ENCODE measurements at regions not wholly inside any gene's neighbourhood (a gene's known extent, or its start where the extent isn't known, plus 50 kb on each side); places are given as distances from the start of the nearest gene placed in this dataset.
"Not testable (repeated sequence)": the region's sequence is repeated elsewhere in the genome, so short reads cannot be mapped to it uniquely, and the experiment has no call there.

DNA sequence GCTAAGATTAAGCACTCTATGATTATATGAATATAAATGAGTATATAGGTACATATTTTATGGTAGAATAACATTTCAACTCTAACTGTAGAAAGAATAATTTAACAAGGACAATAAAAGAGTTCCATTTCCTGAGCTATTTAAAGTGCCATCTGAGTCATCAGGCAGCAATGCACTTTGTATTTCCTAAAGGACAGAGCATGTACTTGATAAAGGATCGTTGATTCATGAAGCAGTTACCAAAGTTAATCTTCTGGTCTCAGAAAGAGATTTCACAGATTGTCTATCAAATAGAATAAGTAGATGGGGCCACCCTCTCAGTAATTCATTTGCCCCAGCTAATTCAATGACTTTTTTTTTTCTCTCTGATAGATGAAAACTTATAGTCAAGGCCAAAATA, 747.8 kb downstream of the CDH18 start:
- Histone ChIP-seq H3K4me3 (ENCODE audit: low read depth in 1 of 2, low read length in 2 of 2) (no peak overlapping the region), H3K4me1 (ENCODE audit: insufficient read depth, low read length) (no peaks in the 10 kb centered on the region), H3K27ac (ENCODE audit: low read length) (no peak overlapping the region), H3K36me3 (ENCODE audit: insufficient read depth, low read length) (no peaks in the 10 kb centered on the region), H3K9ac (ENCODE audit: low read depth, low read length) (no peak overlapping the region), H3K79me2 (ENCODE audit: insufficient read depth, low read length) (no peaks in the 10 kb centered on the region), H3K9me3 (ENCODE audit: insufficient read depth, low read length, severe bottlenecking) (no peaks in the 10 kb centered on the region), H2AFZ (ENCODE audit: low read depth, low read length) (no peak overlapping the region), H4K20me1 (ENCODE audit: insufficient read depth, low read length) (no peaks in the 10 kb centered on the region), H3K4me2 (ENCODE audit: insufficient read depth, low read length) (no peak overlapping the region), H3K27me3 (ENCODE audit: insufficient read depth, low read length, poor library complexity) (no peaks in the 10 kb centered on the region)
- no peak for ATAC-seq (ENCODE audit: insufficient read depth, low read depth)
- DNase-seq = no peak
- TF ChIP-seq EZH2 (IDR thresholded peaks at IDR 0.05; ENCODE audit: borderline replicate concordance, low read depth, low read length, severe bottlenecking) = no peak
- TF ChIP-seq, protein P1, sequence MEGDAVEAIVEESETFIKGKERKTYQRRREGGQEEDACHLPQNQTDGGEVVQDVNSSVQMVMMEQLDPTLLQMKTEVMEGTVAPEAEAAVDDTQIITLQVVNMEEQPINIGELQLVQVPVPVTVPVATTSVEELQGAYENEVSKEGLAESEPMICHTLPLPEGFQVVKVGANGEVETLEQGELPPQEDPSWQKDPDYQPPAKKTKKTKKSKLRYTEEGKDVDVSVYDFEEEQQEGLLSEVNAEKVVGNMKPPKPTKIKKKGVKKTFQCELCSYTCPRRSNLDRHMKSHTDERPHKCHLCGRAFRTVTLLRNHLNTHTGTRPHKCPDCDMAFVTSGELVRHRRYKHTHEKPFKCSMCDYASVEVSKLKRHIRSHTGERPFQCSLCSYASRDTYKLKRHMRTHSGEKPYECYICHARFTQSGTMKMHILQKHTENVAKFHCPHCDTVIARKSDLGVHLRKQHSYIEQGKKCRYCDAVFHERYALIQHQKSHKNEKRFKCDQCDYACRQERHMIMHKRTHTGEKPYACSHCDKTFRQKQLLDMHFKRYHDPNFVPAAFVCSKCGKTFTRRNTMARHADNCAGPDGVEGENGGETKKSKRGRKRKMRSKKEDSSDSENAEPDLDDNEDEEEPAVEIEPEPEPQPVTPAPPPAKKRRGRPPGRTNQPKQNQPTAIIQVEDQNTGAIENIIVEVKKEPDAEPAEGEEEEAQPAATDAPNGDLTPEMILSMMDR (IDR thresholded peaks at IDR 0.05; ENCODE audit: borderline replicate concordance, extremely low read depth, low read length, poor library complexity, severe bottlenecking) = no peak

DNA sequence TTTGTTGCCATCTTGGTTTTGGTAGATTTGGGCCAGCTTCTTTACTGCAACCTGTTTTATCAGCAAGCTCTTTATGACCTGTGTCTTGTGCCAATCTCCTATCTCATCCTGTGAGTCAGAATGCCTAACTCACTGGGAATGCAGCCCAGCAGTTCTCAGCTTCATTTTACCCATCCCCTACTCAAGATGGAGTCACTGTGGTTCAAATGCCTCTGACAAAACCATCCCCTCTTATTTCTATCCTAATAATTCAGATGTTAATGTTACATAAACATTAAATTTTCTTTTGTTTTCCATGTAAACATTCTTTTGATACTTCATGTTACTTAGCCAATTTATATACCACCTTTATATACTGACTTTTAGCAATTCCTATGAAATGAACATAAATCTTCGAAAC, 746.3 kb downstream of the CDH18 start:
- no peak for DNase-seq
- Histone ChIP-seq H3K27me3 (ENCODE audit: insufficient read depth, low read length, poor library complexity) (no peaks in the 10 kb centered on the region), H2AFZ (ENCODE audit: low read depth, low read length) (no peak overlapping the region), H3K4me1 (ENCODE audit: insufficient read depth, low read length) (no peaks in the 10 kb centered on the region), H3K9ac (ENCODE audit: low read depth, low read length) (no peak overlapping the region), H3K4me2 (ENCODE audit: insufficient read depth, low read length) (no peak overlapping the region), H3K27ac (ENCODE audit: low read length) (no peak overlapping the region), H3K4me3 (ENCODE audit: low read depth in 1 of 2, low read length in 2 of 2) (no peak overlapping the region), H4K20me1 (ENCODE audit: insufficient read depth, low read length) (no peaks in the 10 kb centered on the region), H3K36me3 (ENCODE audit: insufficient read depth, low read length) (no peaks in the 10 kb centered on the region), H3K9me3 (ENCODE audit: insufficient read depth, low read length, severe bottlenecking) (no peaks in the 10 kb centered on the region), H3K79me2 (ENCODE audit: insufficient read depth, low read length) (no peaks in the 10 kb centered on the region)
- ATAC-seq (ENCODE audit: insufficient read depth, low read depth) = no peak
- no peak for TF ChIP-seq EZH2 (IDR thresholded peaks at IDR 0.05; ENCODE audit: borderline replicate concordance, low read depth, low read length, severe bottlenecking)
- TF ChIP-seq, protein P1 (IDR thresholded peaks at IDR 0.05; ENCODE audit: borderline replicate concordance, extremely low read depth, low read length, poor library complexity, severe bottlenecking) = no peak

DNA sequence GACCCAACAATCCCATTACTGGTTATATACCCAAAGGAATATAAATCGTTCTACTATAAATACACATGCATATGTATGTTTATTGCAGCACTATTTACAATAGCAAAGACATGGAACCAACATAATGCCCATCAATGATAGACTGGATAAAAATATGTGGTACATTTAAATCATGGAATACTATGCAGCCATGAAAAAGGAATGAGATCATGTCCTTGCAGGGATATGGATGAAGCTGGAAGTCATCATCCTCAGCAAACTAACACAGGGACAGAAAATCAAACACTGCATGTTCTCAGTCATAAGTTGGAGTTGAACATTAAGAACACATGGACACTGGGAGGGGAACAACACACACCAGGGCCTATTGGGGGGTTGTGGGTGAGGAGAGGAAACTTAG, 741.8 kb downstream of the CDH18 start:
- H3K4me1 ChIP-seq (ENCODE audit: insufficient read depth, low read length); H3K9me3 ChIP-seq (ENCODE audit: insufficient read depth, low read length, severe bottlenecking); H3K4me2 ChIP-seq (ENCODE audit: insufficient read depth, low read length); H3K4me3 ChIP-seq (ENCODE audit: low read depth in 1 of 2, low read length in 2 of 2); H2AFZ ChIP-seq (ENCODE audit: low read depth, low read length); H3K36me3 ChIP-seq (ENCODE audit: insufficient read depth, low read length); DNase-seq; H3K79me2 ChIP-seq (ENCODE audit: insufficient read depth, low read length); H4K20me1 ChIP-seq (ENCODE audit: insufficient read depth, low read length); H3K27me3 ChIP-seq (ENCODE audit: insufficient read depth, low read length, poor library complexity); ATAC-seq (ENCODE audit: insufficient read depth, low read depth); H3K27ac ChIP-seq (ENCODE audit: low read length); H3K9ac ChIP-seq (ENCODE audit: low read depth, low read length): not testable (repeated sequence)

DNA sequence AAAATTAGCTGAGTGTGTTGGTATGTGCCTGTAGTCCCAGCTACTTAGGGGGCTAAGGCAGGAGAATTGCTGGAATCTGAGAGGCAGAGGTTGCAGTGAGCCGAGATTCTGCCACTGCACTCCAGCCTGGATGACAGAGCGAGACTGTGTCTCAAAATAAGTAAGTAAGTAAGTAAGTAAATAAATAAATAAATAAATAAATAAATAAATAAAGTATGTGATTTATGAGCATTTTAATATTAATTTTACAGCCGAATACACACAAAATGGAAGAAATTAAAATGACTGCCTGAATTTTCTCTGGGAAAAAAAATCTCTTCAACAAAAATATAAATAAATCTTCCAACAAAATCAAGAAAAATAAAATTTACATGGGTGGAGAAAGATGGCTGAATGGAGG, 740.7 kb downstream of the CDH18 start:
- H3K27ac ChIP-seq (ENCODE audit: low read length) = no peak overlapping the region
- no peaks in the 10 kb centered on the region for H3K36me3 ChIP-seq (ENCODE audit: insufficient read depth, low read length)
- H3K9ac ChIP-seq (ENCODE audit: low read depth, low read length) = no peak overlapping the region
- H3K9me3 ChIP-seq (ENCODE audit: insufficient read depth, low read length, severe bottlenecking) = no peaks in the 10 kb centered on the region
- ATAC-seq (ENCODE audit: insufficient read depth, low read depth) = no peak
- H3K4me1 ChIP-seq (ENCODE audit: insufficient read depth, low read length) = no peaks in the 10 kb centered on the region
- no peaks in the 10 kb centered on the region for H3K79me2 ChIP-seq (ENCODE audit: insufficient read depth, low read length)
- no peak for DNase-seq
- H3K4me2 ChIP-seq (ENCODE audit: insufficient read depth, low read length) = no peak overlapping the region
- no peak overlapping the region for H2AFZ ChIP-seq (ENCODE audit: low read depth, low read length)
- no peak overlapping the region for H3K4me3 ChIP-seq (ENCODE audit: low read depth in 1 of 2, low read length in 2 of 2)
- TF ChIP-seq, protein P1 (IDR thresholded peaks at IDR 0.05; ENCODE audit: borderline replicate concordance, extremely low read depth, low read length, poor library complexity, severe bottlenecking) = no peak
- no peak for TF ChIP-seq EZH2 (IDR thresholded peaks at IDR 0.05; ENCODE audit: borderline replicate concordance, low read depth, low read length, severe bottlenecking)
- H4K20me1 ChIP-seq (ENCODE audit: insufficient read depth, low read length) = no peaks in the 10 kb centered on the region
- H3K27me3 ChIP-seq (ENCODE audit: insufficient read depth, low read length, poor library complexity) = no peaks in the 10 kb centered on the region

Measured in DND-41 (cell line).